WTC11 (cell line): ENCODE measurements at regions not wholly inside any gene's neighbourhood (a gene's known extent, or its start where the extent isn't known, plus 50 kb on each side); places are given as distances from the start of the nearest gene placed in this dataset.

Source experiments
- CTCF ChIP-seq: fragments of 200-600 bp; IDR thresholded peaks from 2 replicates; pipeline ENCODE4 v1.8.0; 2022; ENCODE audit warnings: antibody characterized with exemption
- MLX ChIP-seq: sonication (generic); formaldehyde crosslinking; IDR thresholded peaks from 2 replicates; pipeline ENCODE4 v1.8.1; 2023; ENCODE audit warnings: mild to moderate bottlenecking, missing genetic modification reagents, moderate library complexity

GRCh38 chr6:1545654-1546053 is 64.1 kb upstream of the FOXC1 start:
- TF ChIP-seq MLX (CRISPR knock-in tag): no peak
- TF ChIP-seq CTCF: no peak
